Superior temporal gyrus (tissue), 1 donor: ENCODE measurements at regions not wholly inside any gene's neighbourhood (a gene's known extent, or its start where the extent isn't known, plus 50 kb on each side); places are given as distances from the start of the nearest gene placed in this dataset.
A peak's percentile ranks its signal among the peaks of the same experiment; 100 is the strongest.

ENCODE experiments used
- DNase-seq: peaks from one replicate; pipeline ENCODE4 v3.0.0-alpha.2; 2016; ENCODE audit errors: extremely low spot score

DNA sequence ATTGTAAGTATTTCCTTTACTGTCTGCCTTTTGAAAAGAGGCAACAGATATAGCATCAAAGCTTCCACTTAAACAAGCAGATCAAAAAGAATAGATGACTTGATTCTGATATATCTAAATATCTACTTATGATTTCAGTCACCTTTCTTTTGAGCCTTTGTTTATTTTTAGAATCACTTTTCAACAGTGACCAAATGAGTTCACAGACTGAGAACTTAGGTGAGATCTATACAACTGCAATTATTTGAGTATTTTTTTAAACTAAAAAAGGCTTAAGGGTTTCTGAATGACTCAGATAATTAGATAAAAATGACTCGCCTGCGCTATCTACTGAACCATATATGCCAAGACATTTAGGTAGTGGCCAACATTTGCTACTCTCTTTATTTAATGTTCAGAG lies 166.7 kb upstream of the KCNIP4 start:
- no peak for DNase-seq

DNA sequence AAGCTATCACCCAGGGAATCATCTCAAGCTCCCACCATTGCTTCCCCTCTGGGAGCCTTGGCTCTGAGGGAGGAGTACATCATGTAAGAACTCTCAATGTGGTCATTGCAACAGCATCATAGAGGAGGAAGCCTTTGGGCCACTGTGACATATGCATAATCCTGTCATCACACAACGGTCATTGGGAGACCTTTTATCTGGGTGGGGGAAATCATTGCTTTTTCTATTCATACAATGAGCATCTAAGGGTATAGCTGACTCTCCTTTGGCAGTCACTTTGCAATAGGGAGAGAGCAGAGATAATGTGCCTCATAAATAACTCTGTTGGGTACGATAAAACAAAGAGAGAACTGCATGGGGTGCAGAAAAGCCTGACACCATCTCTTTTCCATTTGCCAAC lies 155.2 kb upstream of the KCNIP4 start:
- no peak for DNase-seq

- no peak for DNase-seq
Observed at GRCh38 chr4:22099896-22100295, 151.3 kb upstream of the KCNIP4 start.

DNA sequence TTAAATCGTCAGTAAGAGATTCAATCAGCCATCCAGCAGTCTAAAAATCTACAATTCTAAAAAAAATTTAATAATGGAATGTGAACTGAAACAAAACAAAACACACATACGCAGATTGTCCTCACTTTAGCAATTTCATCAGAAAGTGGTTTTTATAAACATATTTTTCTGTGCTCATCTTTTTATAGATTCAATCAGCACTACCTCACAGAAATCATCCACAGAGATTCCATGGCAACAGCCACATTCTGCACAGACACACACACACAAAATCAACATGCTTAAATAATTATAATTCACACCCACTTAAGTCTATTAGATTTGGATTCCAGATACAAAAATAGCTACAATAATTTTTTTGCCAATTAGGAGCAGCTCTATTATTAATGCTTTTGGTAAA lies 149.0 kb upstream of the KCNIP4 start:
- no peak for DNase-seq

- DNase-seq = no peak
Observed at GRCh38 chr4:22094217-22094616, 145.6 kb upstream of the KCNIP4 start.

DNA sequence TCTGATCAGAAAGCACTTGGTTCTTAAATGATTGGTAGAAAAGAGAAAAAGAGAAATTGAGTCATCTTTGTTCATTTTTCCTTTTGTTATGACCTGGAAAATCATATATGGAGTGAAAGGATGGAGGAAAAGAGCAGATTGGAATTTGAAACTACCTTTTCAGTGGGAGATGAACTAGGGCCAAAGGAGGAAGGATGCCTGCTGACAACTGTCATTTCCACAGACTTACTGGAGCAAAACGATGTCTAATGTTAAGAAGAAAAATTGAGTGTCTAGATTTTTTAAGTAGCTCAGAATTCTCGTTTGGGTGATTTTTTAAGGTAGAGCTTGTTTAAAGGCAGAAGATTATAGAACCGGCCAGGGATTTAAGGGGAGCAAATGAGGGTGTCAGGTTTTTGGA lies 144.6 kb upstream of the KCNIP4 start:
- no peak for DNase-seq

- no peak for DNase-seq
Observed at GRCh38 chr4:22091906-22092305, 143.3 kb upstream of the KCNIP4 start.

GRCh38 chr4:22091352-22091717 lies 142.8 kb upstream of the KCNIP4 start:
- DNase-seq = no peak

DNA sequence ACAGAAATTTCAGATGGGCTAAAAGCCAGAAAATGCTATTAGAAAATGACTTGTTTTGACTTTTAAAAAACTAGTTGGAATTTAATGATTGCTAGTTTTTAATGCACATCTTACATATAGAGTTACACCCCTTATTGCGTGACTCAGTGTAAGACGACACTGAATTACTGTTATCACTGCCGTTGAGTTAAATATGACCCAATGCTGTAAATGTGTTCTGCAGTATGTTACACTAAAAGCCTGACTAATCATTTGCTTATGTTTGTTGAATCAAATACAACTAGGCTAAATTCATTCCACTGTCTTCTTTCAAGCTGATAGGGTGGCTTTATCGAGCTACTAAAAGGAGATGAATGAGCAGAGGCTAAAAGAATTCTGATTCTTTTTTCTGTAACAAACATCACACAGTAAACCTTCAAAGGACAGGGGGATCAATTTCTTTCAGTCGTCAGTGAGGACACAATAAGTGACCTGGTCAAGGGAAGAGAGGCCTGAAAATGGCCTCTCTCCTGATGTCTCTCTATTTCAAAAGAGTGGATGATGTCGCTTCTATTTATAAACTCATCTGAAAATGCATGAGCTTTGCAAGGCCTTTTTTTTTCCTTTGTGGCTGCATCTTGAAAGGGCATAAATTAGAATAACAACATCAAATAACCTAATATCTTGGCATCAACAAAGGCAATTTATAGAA lies 142.2 kb upstream of the KCNIP4 start:
- DNase-seq = no peak

DNA sequence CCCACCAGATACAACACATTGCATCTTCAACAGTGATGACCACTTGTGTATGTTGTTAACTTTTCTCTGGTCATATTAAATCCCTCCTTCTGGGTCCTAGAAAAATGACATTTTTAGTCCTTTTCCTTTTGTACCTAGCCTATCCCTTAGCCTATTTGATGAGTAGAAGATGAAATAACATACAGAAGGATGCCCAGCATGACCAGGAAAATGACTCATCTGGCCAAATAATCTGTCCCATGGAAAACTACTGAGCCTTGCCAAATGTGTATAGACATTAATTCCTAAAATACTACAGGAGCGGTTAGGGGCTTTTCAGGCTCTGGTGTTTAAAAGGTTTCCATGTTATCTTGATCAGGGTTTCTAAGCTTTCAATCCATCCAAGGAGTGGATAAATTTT lies 129.0 kb upstream of the KCNIP4 start:
- DNase-seq = no peak

GRCh38 chr4:22072726-22073125 lies 124.2 kb upstream of the KCNIP4 start:
- no peak for DNase-seq

DNA sequence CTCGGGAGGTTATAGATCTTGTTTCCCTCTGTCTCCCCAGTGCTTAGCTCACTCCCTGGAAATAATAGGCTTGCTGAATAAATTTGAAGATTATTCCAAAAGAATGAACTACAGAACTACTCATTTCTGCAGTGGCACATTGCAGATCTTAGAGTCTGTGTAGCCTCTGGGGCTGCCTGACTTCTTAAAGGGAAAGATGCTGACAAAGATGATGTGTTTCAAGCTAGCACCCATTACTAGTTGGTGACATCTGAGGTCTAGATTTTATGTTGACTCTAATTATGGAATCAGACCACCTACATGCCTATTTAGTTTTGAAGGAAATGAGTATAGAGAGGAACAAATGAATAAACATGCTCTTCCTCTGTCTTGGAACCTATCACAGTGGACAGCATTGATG lies 123.7 kb upstream of the KCNIP4 start:
- DNase-seq = no peak

GRCh38 chr4:22071749-22072148 lies 123.2 kb upstream of the KCNIP4 start:
- DNase-seq = no peak

DNA sequence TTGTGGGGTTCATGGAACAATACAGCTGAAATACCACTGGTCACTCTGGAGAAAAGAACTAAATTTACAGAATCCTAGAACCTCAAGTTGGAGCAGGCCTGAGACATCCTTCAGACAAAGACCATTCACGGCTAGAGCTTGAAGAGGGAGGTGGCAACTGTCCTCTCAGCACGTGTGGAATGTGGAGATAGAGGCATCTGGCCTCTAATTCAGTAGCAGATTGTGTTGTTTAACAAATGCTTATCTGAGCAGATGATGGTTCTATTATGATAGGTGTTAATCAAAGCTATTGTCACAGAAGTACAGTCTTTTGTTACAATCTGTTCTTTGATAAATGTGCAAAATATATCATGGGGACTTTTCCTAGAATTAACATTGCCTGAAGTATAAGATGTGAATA lies 121.7 kb upstream of the KCNIP4 start:
- no peak for DNase-seq

GRCh38 chr4:22063613-22064012 lies 115.0 kb upstream of the KCNIP4 start:
- DNase-seq = no peak

GRCh38 chr4:22062676-22063075 lies 114.1 kb upstream of the KCNIP4 start:
- DNase-seq = no peak

GRCh38 chr4:22055954-22056353 lies 107.4 kb upstream of the KCNIP4 start:
- no peak for DNase-seq

GRCh38 chr4:22052076-22052475 lies 103.5 kb upstream of the KCNIP4 start:
- DNase-seq = no peak

DNA sequence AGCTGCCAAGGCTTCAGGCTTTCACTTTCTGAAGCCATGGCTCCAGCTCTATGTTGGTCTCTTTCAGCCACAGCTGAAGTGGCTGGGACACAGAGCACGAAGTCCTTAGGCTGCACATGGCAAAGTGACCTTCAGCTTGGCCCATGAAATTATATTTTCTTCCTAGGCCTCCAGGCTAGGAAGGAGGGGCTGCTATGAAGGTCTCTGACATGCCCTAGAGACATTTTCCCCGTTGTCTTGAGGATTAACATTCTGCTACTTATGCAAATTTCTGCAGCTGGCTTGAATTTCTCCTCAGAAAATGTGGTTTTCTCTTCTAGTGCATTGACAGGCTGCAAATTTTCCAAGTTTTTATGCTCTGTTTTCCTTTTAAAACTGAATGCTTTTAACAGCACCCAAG lies 99.8 kb upstream of the KCNIP4 start:
- DNase-seq = no peak

- DNase-seq = no peak
Observed at GRCh38 chr4:22047793-22048192, 99.2 kb upstream of the KCNIP4 start.

DNA sequence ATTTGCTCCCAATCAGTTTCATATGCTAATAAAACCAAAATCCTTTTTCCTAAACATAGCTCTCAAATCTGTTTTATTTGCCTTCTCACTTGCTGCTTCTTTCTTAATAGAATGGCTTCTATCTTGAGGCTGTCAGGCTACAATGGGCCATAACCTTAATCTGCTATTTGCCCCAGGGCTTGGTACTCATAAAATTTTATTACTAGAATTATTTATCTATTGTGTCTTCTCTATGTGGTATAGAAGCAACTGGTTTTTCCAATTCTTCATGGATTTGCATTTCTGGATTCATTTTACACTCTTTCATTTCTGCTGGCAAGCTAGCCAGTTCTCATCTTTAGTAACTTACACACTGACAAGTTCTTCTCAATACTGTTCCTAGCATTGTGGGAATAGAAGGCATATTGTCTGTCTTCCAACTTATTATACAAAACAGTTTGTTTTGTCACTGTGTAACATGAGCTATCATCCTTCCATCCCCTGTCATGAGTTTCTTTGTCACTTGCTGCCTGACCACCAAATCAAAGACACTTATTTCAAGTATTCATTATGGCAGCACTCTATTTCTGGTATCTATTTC lies 96.6 kb upstream of the KCNIP4 start:
- DNase-seq = no peak

- DNase-seq = peak; percentile 53
Observed at GRCh38 chr4:22031423-22031822, 82.9 kb upstream of the KCNIP4 start.

- peak; percentile 46 for DNase-seq
Observed at GRCh38 chr4:22030881-22031280, 82.3 kb upstream of the KCNIP4 start.

GRCh38 chr4:22030307-22030706 lies 81.7 kb upstream of the KCNIP4 start:
- no peak for DNase-seq
